ENCODE measurements at regions not wholly inside any gene's neighbourhood (a gene's known extent, or its start where the extent isn't known, plus 50 kb on each side); places are given as distances from the start of the nearest gene placed in this dataset.

DNA sequence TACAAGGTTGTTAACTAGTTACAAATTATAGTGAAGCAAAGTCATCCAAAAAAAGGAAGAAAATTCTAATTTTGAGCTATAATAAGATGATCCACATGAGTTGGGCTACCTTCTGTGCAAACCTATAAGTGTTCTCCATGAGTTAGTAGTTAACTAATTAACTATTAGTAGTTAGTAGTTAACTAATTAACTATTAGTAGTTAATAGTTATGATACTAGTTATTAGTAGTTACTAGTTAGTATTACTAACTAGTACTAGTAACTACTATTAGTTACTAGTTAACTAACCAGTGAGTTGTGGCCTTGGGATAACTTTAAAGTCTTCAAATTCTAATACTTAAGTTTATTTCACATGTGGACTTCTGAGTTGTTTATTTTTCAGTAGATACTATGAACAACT lies 453.4 kb upstream of the GRM3 start:
- H3K4me3 ChIP-seq (ENCODE audit: low read length): no peak overlapping the region
- TF ChIP-seq, protein P1, sequence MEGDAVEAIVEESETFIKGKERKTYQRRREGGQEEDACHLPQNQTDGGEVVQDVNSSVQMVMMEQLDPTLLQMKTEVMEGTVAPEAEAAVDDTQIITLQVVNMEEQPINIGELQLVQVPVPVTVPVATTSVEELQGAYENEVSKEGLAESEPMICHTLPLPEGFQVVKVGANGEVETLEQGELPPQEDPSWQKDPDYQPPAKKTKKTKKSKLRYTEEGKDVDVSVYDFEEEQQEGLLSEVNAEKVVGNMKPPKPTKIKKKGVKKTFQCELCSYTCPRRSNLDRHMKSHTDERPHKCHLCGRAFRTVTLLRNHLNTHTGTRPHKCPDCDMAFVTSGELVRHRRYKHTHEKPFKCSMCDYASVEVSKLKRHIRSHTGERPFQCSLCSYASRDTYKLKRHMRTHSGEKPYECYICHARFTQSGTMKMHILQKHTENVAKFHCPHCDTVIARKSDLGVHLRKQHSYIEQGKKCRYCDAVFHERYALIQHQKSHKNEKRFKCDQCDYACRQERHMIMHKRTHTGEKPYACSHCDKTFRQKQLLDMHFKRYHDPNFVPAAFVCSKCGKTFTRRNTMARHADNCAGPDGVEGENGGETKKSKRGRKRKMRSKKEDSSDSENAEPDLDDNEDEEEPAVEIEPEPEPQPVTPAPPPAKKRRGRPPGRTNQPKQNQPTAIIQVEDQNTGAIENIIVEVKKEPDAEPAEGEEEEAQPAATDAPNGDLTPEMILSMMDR (IDR thresholded peaks at IDR 0.05; ENCODE audit: insufficient read depth, low read depth, low read length, missing control alignments): no peak

DNA sequence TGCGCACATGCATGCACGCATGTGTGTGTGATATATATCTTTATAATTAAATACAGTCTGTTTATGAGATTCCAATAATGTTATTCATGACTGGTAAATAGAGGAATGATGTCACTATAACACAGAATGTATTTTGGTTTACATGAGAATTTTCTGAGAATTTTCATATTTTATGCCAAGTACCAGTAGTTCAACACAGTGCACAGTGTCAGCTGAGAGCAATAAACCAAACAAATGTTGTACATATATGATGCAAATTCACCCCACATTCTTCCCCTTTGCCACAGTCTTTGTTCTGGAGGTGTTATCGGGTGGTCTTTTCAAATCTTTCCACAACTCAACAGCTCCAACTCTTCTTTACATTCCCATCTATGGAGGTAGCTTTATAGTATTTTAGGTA lies 462.2 kb upstream of the GRM3 start:
- TF ChIP-seq, protein P1 (IDR thresholded peaks at IDR 0.05; ENCODE audit: insufficient read depth, low read depth, low read length, missing control alignments): no peak
- DNase-seq (ENCODE audit: low read depth): no peak
- no peak overlapping the region for H3K4me3 ChIP-seq (ENCODE audit: low read length)

More for the DNA sequence above, 453.4 kb upstream of the GRM3 start:
- no peak for DNase-seq (ENCODE audit: low read depth)

DNA sequence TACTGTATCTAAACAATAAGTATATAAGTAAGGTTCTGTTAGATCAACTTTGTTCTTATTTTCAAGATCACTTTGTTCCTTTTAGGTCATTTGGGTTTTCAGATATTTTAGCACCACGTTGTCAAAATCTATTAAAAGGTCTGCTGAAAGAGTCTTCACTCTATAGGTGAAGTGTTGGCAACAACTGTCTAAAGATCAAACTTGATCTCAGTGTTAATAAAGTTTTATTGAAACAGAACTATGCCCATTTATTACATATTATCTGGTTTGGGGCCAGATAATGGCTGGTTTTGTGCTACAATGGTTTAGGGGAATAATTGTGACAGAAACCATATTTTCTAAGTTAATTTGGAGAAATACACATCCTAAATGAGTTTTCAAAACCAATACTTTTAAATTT lies 478.9 kb upstream of the GRM3 start:
- DNase-seq (ENCODE audit: low read depth): no peak
- H3K4me3 ChIP-seq (ENCODE audit: low read length): no peak overlapping the region
- TF ChIP-seq, protein P1 (IDR thresholded peaks at IDR 0.05; ENCODE audit: insufficient read depth, low read depth, low read length, missing control alignments): no peak

DNA sequence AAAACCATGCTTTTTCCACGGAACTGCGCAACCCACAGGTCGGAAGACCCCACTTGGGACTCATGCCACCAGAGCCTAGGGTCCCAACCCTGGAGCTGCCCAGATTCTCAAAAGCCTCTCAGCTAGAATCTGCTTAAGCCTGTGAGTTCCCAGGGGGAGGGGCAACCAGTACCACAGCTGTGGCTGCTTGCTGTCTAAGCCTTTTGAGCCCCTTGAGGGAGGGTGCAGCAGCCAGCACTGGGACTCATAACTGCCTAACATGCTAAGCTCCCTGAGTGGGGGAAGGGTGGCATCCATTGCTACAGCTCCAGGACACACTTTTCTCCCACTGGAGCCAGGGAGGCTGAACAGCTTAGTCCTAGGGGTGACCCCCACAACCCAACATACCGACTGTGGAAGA lies 485.6 kb upstream of the GRM3 start:
- TF ChIP-seq, protein P1 (IDR thresholded peaks at IDR 0.05; ENCODE audit: insufficient read depth, low read depth, low read length, missing control alignments): no peak
- no peak overlapping the region for H3K4me3 ChIP-seq (ENCODE audit: low read length)
- DNase-seq (ENCODE audit: low read depth): no peak

DNA sequence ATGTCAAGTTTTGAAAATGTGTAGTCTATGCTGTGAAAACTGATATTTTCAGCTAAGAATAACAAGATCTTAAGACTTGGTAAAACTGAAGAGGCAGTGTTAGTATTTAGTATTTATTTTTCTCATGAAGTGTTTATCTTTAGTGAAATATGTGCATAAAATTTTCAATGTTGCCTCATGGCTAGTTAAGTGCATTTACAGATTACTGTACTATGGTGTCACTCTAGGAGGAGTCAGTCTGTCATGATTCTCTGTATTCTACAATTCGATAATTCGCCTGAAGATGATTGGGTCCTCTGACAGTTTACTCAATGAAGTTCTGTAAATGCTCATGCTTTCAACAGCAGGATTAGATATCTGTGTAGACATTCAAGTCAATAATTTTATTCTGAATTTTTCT lies 488.1 kb upstream of the GRM3 start:
- TF ChIP-seq, protein P1 (IDR thresholded peaks at IDR 0.05; ENCODE audit: insufficient read depth, low read depth, low read length, missing control alignments): no peak
- H3K4me3 ChIP-seq (ENCODE audit: low read length): no peak overlapping the region
- DNase-seq (ENCODE audit: low read depth): no peak

DNA sequence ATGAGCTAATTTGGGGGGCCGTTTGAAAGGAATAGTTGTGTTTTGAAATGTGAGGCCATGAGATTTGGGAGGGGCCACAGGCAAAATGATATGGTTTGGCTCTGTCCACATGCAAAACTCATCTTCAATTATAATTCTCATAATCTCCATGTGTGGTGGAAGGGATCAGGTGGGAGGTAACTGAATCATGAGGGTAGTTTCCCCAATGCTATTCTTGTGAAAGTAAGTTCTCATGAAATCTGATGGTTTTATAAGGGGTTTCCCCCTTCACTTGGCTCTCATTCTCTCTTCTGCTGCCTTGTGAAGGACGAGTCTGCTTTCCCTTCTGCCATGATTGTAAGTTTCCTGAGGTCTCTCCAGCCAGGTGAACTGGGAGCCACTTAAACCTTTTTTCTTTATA lies 490.8 kb upstream of the GRM3 start:
- no peak overlapping the region for H3K4me3 ChIP-seq (ENCODE audit: low read length)
- DNase-seq (ENCODE audit: low read depth): no peak
- TF ChIP-seq, protein P1 (IDR thresholded peaks at IDR 0.05; ENCODE audit: insufficient read depth, low read depth, low read length, missing control alignments): no peak

DNA sequence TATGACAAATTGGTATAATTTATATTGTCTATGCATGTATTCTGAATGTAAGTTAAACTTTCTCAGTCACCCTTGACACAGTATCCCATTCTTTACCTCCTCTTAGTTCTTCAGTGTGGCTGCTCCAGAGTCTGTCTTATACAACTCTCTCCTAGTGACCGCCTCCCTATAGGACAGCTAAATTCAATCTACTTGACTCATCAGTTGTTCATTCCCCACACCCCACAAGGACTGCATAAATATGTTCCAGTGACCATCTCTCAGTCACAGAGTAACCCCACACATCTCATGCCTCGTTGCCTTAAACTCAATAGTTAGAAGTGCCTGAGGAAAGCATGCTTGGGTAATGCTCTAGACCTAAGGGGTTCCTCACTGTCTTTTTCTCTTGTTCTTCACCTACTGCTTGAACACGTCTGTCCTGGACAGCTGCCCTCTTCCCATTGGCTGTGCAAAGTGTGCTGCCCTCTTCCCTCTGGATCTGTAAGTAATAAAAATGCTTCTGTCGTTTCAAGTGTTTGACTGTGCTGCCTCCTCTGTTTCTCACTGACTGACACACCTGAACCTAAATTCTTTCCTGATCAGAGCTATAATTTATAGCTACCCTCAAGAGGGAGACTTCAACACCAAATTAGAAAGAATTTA lies 494.6 kb upstream of the GRM3 start:
- peak; percentile 3 for DNase-seq (ENCODE audit: low read depth)
- H3K4me3 ChIP-seq (ENCODE audit: low read length): no peak overlapping the region
- TF ChIP-seq, protein P1 (IDR thresholded peaks at IDR 0.05; ENCODE audit: insufficient read depth, low read depth, low read length, missing control alignments): no peak

Measured in epithelial cell of esophagus (primary cell).